GM12891 (cell line): ENCODE measurements at regions not wholly inside any gene's neighbourhood (a gene's known extent, or its start where the extent isn't known, plus 50 kb on each side); places are given as distances from the start of the nearest gene placed in this dataset.

Experiments used
- DNase-seq: peaks from one replicate; pipeline ENCODE4 v3.0.0; 2011; ENCODE audit warnings: low spot score; ENCODE audit not compliant: insufficient read length
- FAIRE-seq: peaks from 2 replicates; lab custom pipeline; 2011; peaks lifted over from hg19 to GRCh38; lab: Jason Lieb, UNC
- PAX5 ChIP-seq: IDR thresholded peaks from 2 replicates; pipeline ENCODE4 v1.6.1; 2011; ENCODE audit warnings: low read length, moderate library complexity, mild to moderate bottlenecking; ENCODE audit not compliant: insufficient read depth, severe bottlenecking
- POLR2A ChIP-seq: IDR thresholded peaks from 2 replicates; pipeline ENCODE4 v1.6.1; 2011; ENCODE audit warnings: low read depth, low read length, control low read depth
- POLR2AphosphoS5 ChIP-seq: IDR thresholded peaks from 2 replicates; pipeline ENCODE4 v1.6.1; 2011; ENCODE audit warnings: low read depth, low read length, control low read depth
- POU2F2 ChIP-seq: IDR thresholded peaks from 2 replicates; pipeline ENCODE4 v1.6.1; 2011; ENCODE audit warnings: low read depth, mild to moderate bottlenecking, control low read depth, low read length, moderate library complexity
- SPI1 ChIP-seq: IDR thresholded peaks from 2 replicates; pipeline ENCODE4 v1.6.1; 2011; ENCODE audit warnings: low read depth, low read length, control low read depth
- TAF1 ChIP-seq: IDR thresholded peaks from 2 replicates; pipeline ENCODE4 v1.6.1; 2011; ENCODE audit warnings: low read depth, low read length, control low read depth

DNA sequence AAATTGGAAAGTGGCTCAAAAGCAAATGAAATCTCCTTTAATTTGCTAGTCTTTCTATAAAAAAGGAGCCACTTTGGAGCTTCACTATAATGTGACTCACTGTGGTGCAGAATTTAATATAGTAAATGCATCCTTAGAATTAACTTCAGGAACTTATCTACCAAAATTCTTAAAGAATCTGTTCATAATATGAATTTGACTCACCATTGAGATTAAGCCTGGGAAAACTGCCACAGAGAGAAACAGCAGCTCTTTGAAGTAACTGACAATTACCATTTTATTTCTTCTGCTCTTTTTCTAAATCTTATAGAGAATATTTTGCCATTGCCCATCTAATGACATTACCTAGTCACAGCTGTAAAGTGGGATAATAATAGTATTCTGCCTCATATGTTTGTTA lies 211.9 kb upstream of the CDH6 start:
- FAIRE-seq (no peak), DNase-seq (no peak)

DNA sequence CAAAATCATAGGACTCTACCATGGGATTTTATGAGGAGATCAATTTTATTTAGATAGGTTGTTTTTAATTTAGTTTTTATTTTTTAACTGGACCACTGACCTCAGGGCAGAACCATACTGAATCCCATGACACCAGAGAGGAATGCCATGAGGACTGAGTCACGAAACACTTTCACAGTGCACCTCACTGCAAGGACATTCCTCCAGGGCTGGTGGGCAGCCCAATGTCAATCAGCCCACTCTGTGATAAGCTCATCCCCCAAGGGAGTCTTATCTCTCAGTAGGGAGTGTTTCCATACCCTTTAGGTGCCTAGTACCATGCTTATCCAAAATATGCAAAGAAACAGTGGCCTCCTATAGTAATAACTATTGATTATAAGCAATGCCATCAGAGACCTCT lies 224.5 kb upstream of the CDH6 start:
- TF ChIP-seq PAX5: no peak
- TF ChIP-seq TAF1: no peak
- no peak for TF ChIP-seq SPI1
- no peak for TF ChIP-seq POLR2A
- no peak for TF ChIP-seq POLR2AphosphoS5
- no peak for TF ChIP-seq POU2F2
- FAIRE-seq (no peak), DNase-seq (no peak)

More for the DNA sequence above, 211.9 kb upstream of the CDH6 start:
- no peak for TF ChIP-seq POU2F2
- TF ChIP-seq SPI1: no peak
- no peak for TF ChIP-seq PAX5
- TF ChIP-seq POLR2A: no peak
- TF ChIP-seq TAF1: no peak
- no peak for TF ChIP-seq POLR2AphosphoS5

DNA sequence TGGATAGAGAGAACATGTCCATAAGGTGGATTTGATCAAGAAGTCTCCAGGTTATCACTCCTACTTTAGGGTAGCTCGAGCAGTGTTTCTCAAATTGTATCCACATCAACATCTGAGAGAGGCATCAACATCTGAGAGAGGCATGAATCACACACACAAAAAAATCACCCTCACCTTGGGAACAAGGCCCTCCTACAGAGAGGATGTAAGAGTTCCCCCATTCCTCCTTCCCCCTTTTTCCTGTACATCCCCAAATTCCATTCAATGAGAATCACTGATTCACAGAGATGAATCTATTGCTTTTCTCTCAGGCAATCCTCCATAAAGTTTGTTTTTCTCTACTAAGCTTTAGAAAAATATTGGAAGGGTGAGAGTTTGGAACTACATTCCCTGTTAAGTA lies 233.4 kb upstream of the CDH6 start:
- DNase-seq (no peak), FAIRE-seq (no peak)
- TF ChIP-seq POLR2AphosphoS5 (no peak), SPI1 (no peak)

DNA sequence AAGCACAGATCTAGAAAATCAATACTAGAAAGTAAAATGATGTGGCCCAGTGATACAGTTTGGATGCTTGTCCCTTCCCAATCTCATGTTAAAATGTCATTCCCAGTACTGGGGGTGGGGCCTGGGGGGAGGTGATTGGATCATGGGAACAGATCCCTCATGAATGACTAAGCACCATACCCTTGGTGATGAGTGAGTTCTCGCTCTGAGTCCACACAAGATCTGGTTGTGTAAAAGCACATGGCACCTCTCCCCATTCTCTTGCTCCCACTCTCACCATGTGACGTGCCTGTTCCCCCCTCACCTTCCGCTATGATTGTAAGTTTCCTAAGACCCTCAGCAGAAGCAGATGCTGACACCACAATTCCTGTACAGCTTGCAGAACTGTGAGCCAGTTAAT lies 234.2 kb upstream of the CDH6 start:
- DNase-seq: no peak
- FAIRE-seq: no peak

DNA sequence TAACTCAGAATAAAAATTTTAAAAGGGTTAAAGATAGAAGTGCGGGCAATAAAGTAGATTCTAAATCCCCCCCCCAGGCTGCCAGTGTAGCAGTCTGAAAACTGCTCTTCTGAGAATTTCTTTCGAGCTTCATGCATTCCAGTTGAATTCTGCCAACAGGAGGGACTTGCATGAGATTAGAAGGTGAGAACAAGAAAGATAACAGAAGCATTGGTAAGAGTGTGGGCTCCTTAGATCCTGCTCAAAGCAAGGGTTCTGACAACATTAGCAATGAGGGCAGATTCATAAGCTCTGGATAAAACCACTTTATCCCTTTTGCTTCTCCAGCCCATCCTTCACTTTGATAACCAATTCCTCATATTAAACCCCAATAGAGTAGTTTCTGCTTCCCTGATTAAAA lies 235.9 kb upstream of the CDH6 start:
- TF ChIP-seq TAF1 (no peak), POLR2A (no peak), PAX5 (no peak), SPI1 (no peak), POU2F2 (no peak), POLR2AphosphoS5 (no peak)
- no peak for DNase-seq
- FAIRE-seq: no peak

More for the DNA sequence above, 234.2 kb upstream of the CDH6 start:
- no peak for TF ChIP-seq POU2F2
- TF ChIP-seq POLR2AphosphoS5: no peak
- TF ChIP-seq PAX5: no peak
- no peak for TF ChIP-seq SPI1
- TF ChIP-seq TAF1: no peak
- TF ChIP-seq POLR2A: no peak

DNA sequence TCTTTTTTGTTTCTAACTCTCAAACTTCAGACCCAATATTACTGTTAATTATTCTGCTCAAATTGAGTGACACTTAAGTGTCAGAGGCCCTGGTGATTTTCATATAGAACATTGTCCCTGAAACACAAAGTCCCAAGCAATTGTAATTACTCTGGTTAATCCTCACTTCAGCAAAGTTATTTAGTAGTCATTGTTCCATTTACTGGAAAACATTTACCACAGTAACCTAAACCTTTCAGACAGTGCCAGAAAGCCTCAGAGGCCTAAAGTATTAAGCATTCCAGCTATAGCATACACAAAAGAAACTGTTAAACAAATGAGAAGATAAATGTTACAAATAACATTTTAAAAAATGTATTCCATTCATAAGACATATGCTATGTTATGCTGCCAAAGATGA lies 237.2 kb upstream of the CDH6 start:
- FAIRE-seq (no peak), DNase-seq (no peak)
- TF ChIP-seq TAF1 (no peak), POLR2A (no peak), PAX5 (no peak), POU2F2 (no peak), SPI1 (no peak), POLR2AphosphoS5 (no peak)

DNA sequence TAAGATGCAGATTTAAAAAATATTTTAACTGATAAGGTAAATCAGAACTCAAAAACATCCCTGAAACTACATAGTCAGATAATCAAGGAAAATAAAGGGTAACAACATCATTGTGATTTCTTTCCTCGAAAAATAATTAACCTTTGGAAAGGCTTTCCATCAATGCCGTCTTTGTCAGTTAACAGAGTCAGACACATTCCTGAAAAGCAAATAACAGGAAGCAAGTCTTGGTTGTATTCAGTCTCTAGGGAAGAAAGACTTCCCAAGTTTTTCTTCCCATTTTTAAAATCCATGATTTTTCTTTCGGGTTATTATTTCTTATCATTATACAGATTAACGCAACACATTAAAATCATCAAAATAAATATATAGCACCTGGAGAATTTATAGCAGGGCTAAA lies 256.4 kb upstream of the CDH6 start:
- no peak for DNase-seq
- TF ChIP-seq PAX5: no peak
- no peak for TF ChIP-seq SPI1
- no peak for TF ChIP-seq POLR2A
- TF ChIP-seq POU2F2: no peak
- no peak for TF ChIP-seq POLR2AphosphoS5
- TF ChIP-seq TAF1: no peak
- FAIRE-seq: no peak

DNA sequence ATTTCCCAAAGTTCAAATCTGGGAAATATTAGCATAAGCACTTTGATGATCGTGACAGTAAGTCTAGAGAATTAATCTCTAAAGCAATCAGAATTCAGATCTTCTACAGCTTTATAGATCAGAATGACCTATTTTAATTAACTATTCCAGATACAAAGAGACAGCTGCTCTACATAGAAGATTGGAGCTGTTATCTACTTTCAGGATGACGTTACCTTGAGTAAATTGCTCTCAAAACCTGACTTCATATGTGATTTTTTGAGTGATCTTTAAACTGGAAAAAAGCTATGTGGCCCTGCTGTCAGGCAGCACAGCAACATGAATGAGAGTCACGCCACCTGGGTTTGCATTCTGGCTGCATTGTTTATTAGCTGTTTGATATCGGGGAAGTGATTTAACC lies 259.9 kb upstream of the CDH6 start:
- no peak for FAIRE-seq
- no peak for DNase-seq
- TF ChIP-seq POU2F2 (no peak), POLR2A (no peak), PAX5 (no peak)

DNA sequence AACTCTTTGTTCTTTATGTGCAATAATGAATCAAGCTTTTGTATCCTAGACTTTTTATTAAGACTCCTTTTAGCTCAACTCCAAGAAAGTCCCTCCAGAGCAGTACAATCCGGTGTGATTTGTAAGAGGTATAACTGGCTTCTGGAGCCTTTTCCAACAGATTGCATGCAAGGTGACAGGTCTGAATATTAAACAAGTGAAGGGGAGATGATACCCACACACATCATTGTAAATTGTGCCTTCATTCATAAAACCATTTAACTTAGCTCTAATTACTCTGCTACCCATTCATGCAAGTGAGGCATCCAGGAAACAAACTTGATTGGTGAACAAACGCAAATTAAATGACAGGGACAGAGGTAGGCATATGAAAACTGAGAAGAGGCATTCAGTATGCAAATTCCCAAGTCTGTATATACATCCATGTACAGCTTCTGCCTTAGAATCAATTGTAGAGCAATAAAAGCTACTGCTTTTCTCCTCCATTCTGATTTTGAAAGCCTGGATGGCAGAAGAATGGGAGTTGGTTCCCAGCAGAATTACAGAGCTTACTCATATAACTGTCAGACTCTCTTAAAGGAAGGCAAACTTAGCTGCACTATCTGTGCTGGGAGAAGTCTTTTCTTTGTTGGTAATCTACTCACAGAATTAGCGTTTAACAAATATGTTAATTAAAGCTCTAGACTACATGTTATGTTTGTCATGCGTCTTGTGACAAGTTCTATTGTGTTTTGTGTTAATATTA lies 261.0 kb upstream of the CDH6 start:
- FAIRE-seq (no peak), DNase-seq (no peak)
- TF ChIP-seq SPI1 (no peak), POU2F2 (no peak), PAX5 (no peak), POLR2AphosphoS5 (no peak), TAF1 (no peak), POLR2A (no peak)

DNA sequence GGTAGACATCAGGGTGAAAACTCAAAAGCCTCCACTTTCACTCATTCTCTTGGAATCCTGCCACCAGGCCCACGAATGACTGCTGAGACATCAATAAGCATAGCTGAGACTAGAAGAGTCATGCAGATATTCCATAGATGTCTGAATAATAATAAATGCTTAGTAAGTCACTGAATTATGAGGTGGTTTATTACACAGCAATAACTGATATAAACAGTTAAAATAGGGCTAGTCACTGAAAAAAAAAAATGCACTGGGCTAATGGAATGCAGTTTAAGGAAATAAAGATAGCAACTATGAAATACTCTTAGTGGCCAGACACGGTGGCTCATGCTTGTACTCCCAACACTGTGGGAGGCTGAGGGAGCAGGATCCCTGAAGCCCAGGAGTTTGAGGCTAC lies 262.8 kb upstream of the CDH6 start:
- DNase-seq (no peak), FAIRE-seq (no peak)
- TF ChIP-seq SPI1 (no peak), PAX5 (no peak), TAF1 (no peak), POLR2AphosphoS5 (no peak), POLR2A (no peak), POU2F2 (no peak)
